ENCODE measurements at regions not wholly inside any gene's neighbourhood (a gene's known extent, or its start where the extent isn't known, plus 50 kb on each side); places are given as distances from the start of the nearest gene placed in this dataset.

- Mint-ChIP-seq H3K9me3 (ENCODE audit: low read depth) (peaks cover 3% of the 10 kb centered on the region), H3K36me3 (ENCODE audit: insufficient read depth) (no peaks in the 10 kb centered on the region), H3K27ac (no peak overlapping the region), H3K4me1 (ENCODE audit: low read depth) (no peaks in the 10 kb centered on the region), H3K27me3 (peaks cover 42% of the 10 kb centered on the region), H3K4me3 (ENCODE audit: low read depth) (no peak overlapping the region)
- TF ChIP-seq CTCF (IDR thresholded peaks at IDR 0.05; ENCODE audit: unreplicated experiment): no peak
- DNase-seq (ENCODE audit: low spot score, unreplicated experiment): no peak
These were observed 528.4 kb downstream of the MIAT start for GRCh38 chr22:27185760-27186302.

DNA sequence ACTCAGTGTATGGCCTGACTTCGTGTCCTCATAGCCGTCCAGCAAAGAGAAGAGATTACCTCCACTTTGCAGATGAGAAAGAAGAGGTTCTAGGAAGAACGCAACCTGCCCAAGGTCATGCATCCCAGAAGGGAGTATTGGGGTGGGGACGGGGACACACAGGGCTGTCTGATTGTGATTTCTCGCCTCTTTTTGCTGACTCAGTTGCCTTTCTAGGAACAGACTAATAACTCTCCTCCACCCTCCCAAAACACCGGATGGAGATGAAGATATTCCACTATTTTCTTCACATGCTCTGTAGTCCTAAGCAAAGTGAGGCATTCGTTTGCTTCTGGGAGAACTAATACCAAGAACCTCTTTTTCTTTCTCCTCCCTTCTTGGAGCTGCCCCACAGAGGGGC, 529.3 kb downstream of the MIAT start:
- H3K9me3 Mint-ChIP-seq (ENCODE audit: low read depth): peaks cover 10% of the 10 kb centered on the region
- no peak overlapping the region for H3K27ac Mint-ChIP-seq
- peaks cover 42% of the 10 kb centered on the region for H3K27me3 Mint-ChIP-seq
- H3K4me1 Mint-ChIP-seq (ENCODE audit: low read depth): no peaks in the 10 kb centered on the region
- no peak overlapping the region for H3K4me3 Mint-ChIP-seq (ENCODE audit: low read depth)
- no peaks in the 10 kb centered on the region for H3K36me3 Mint-ChIP-seq (ENCODE audit: insufficient read depth)
- no peak for TF ChIP-seq CTCF (IDR thresholded peaks at IDR 0.05; ENCODE audit: unreplicated experiment)
- DNase-seq (ENCODE audit: low spot score, unreplicated experiment): no peak

DNA sequence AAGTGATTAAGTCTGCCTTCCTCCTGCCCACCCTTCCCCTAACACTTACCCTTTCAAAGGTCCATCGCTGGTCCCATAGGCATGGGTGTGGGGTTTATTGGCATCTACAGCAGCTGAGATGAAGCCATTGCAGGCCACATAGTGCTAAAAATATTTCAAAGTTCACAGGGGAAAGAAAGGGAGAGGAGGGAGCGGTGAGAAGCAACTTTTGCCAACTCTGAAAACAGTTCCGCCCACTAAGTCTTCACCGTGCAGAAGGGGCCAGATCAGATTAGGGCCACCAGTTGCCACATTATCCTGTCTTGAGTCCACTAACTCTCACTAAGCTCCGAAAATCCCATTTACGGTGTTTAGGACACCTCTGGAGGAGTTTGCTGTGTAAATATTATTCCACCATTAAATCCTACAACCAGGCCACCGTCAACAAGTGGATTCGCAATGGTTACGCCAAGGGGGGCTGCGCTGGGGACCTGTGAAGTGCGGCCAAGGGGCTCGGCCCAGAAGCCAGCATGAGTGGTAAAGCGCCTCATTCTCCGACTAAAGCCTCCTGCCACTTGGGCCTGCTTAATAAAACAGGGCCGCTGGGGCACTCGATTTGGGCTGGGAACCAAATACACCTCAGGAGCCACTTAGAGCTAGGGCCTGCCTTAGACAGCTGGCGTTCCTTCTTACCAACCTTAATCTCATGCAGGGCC, 534.9 kb downstream of the MIAT start:
- no peak for DNase-seq (ENCODE audit: low spot score, unreplicated experiment)
- TF ChIP-seq CTCF (IDR thresholded peaks at IDR 0.05; ENCODE audit: unreplicated experiment): no peak
- no peak overlapping the region for H3K4me3 Mint-ChIP-seq (ENCODE audit: low read depth)
- H3K27ac Mint-ChIP-seq: no peak overlapping the region
- H3K27me3 Mint-ChIP-seq: peaks cover 61% of the 10 kb centered on the region
- H3K36me3 Mint-ChIP-seq (ENCODE audit: insufficient read depth): no peaks in the 10 kb centered on the region
- no peaks in the 10 kb centered on the region for H3K4me1 Mint-ChIP-seq (ENCODE audit: low read depth)
- H3K9me3 Mint-ChIP-seq (ENCODE audit: low read depth): peaks cover 11% of the 10 kb centered on the region

- DNase-seq (ENCODE audit: low spot score, unreplicated experiment): no peak
- Mint-ChIP-seq H3K27ac (no peak overlapping the region), H3K36me3 (ENCODE audit: insufficient read depth) (no peaks in the 10 kb centered on the region), H3K9me3 (ENCODE audit: low read depth) (peaks cover 16% of the 10 kb centered on the region), H3K4me1 (ENCODE audit: low read depth) (peaks cover 2% of the 10 kb centered on the region), H3K27me3 (peaks cover 65% of the 10 kb centered on the region), H3K4me3 (ENCODE audit: low read depth) (no peak overlapping the region)
- no peak for TF ChIP-seq CTCF (IDR thresholded peaks at IDR 0.05; ENCODE audit: unreplicated experiment)
These were observed 535.8 kb downstream of the MIAT start for GRCh38 chr22:27193215-27193614.

DNA sequence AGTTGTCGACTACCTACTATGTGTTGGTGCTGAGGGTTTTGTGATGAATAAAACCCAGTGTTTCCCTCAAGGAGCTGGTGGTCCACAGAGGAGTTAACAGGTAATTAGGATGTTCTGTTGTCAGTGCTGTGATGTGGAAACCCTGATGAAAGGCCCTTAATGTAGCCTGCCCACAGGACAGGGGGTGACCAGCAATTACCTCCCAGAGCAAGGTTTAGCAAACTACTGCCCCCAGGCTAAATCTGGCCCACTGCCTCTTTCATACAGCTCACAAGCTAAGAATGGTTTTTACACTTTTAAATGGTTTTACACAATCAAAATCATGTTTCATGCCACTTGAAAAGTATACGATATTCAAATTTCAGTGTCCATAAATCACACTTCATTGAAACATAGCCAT, 536.2 kb downstream of the MIAT start:
- no peaks in the 10 kb centered on the region for H3K36me3 Mint-ChIP-seq (ENCODE audit: insufficient read depth)
- peaks cover 60% of the 10 kb centered on the region for H3K27me3 Mint-ChIP-seq
- peak overlapping the region; percentile 7 for H3K27ac Mint-ChIP-seq
- TF ChIP-seq CTCF (IDR thresholded peaks at IDR 0.05; ENCODE audit: unreplicated experiment): no peak
- DNase-seq (ENCODE audit: low spot score, unreplicated experiment): no peak
- H3K4me1 Mint-ChIP-seq (ENCODE audit: low read depth): peaks cover 2% of the 10 kb centered on the region
- no peak overlapping the region for H3K4me3 Mint-ChIP-seq (ENCODE audit: low read depth)
- H3K9me3 Mint-ChIP-seq (ENCODE audit: low read depth): peaks cover 16% of the 10 kb centered on the region

Measured in progenitor cell of endocrine pancreas (in vitro differentiated cells).